Effector memory CD4-positive, alpha-beta T cell (primary cell): ENCODE measurements at regions not wholly inside any gene's neighbourhood (a gene's known extent, or its start where the extent isn't known, plus 50 kb on each side); places are given as distances from the start of the nearest gene placed in this dataset.

Experiments used
- DNase-seq, 3 donors: peaks; one replicate each; pipeline ENCODE4 v3.0.0-alpha.2; 2020
- H3K27ac ChIP-seq: 2 replicates; pipeline ENCODE4 v1.7.0; 2013; ENCODE audit warnings: mild to moderate bottlenecking, low read length, moderate library complexity; ENCODE audit not compliant: insufficient read depth, poor library complexity, severe bottlenecking
- H3K27me3 ChIP-seq: replicated peaks from 2 replicates; pipeline ENCODE4 v1.7.0; 2013; ENCODE audit warnings: mild to moderate bottlenecking, low read length; ENCODE audit not compliant: insufficient read depth, control insufficient read depth, poor library complexity, severe bottlenecking
- H3K36me3 ChIP-seq: 2 replicates; pipeline ENCODE4 v1.7.0; 2013; ENCODE audit warnings: mild to moderate bottlenecking, low read length, moderate library complexity; ENCODE audit not compliant: control insufficient read depth, insufficient read depth
- H3K4me1 ChIP-seq: 2 replicates; pipeline ENCODE4 v1.7.0; 2013; ENCODE audit warnings: low read length, mild to moderate bottlenecking; ENCODE audit not compliant: control insufficient read depth, insufficient read depth, poor library complexity, severe bottlenecking
- H3K4me3 ChIP-seq: 2 replicates; pipeline ENCODE4 v1.7.0; 2013; ENCODE audit warnings: low read length, low read depth, mild to moderate bottlenecking; ENCODE audit not compliant: insufficient read depth, poor library complexity, severe bottlenecking
- H3K9me3 ChIP-seq: 2 replicates; pipeline ENCODE4 v1.7.0; 2013; ENCODE audit warnings: mild to moderate bottlenecking, low read length, moderate library complexity; ENCODE audit not compliant: control insufficient read depth

GRCh38 chr2:19300961-19301360, 57.5 kb downstream of the OSR1 start:
- Histone ChIP-seq H3K36me3 (no peaks in the 10 kb centered on the region), H3K4me3 (no peak overlapping the region), H3K27me3 (no peaks in the 10 kb centered on the region), H3K9me3 (no peaks in the 10 kb centered on the region), H3K4me1 (no peaks in the 10 kb centered on the region), H3K27ac (no peak overlapping the region)
- DNase-seq, result no peak

GRCh38 chr2:19299522-19299921, 58.9 kb downstream of the OSR1 start:
- no peak overlapping the region for H3K4me3 ChIP-seq

GRCh38 chr2:19299032-19299431, 59.4 kb downstream of the OSR1 start:
- H3K36me3 ChIP-seq, result no peaks in the 10 kb centered on the region
- H3K27ac ChIP-seq, result no peak overlapping the region
- no peak for DNase-seq

More at GRCh38 chr2:19299522-19299921, 58.9 kb downstream of the OSR1 start:
- Histone ChIP-seq H3K9me3 (no peaks in the 10 kb centered on the region), H3K27ac (no peak overlapping the region), H3K27me3 (no peaks in the 10 kb centered on the region), H3K36me3 (no peaks in the 10 kb centered on the region), H3K4me1 (no peaks in the 10 kb centered on the region)
- DNase-seq, result no peak

GRCh38 chr2:19297716-19298115, 60.7 kb downstream of the OSR1 start:
- H3K27me3 ChIP-seq, result no peaks in the 10 kb centered on the region
- no peak for DNase-seq

More at GRCh38 chr2:19299032-19299431, 59.4 kb downstream of the OSR1 start:
- no peak overlapping the region for H3K4me3 ChIP-seq
- no peaks in the 10 kb centered on the region for H3K27me3 ChIP-seq
- H3K9me3 ChIP-seq, result no peaks in the 10 kb centered on the region
- H3K4me1 ChIP-seq, result no peaks in the 10 kb centered on the region

GRCh38 chr2:19295998-19296502, 62.4 kb downstream of the OSR1 start:
- H3K27ac ChIP-seq, result no peak overlapping the region
- no peaks in the 10 kb centered on the region for H3K36me3 ChIP-seq
- no peaks in the 10 kb centered on the region for H3K27me3 ChIP-seq
- no peaks in the 10 kb centered on the region for H3K4me1 ChIP-seq
- no peaks in the 10 kb centered on the region for H3K9me3 ChIP-seq
- no peak for DNase-seq
- H3K4me3 ChIP-seq, result no peak overlapping the region

More at GRCh38 chr2:19297716-19298115, 60.7 kb downstream of the OSR1 start:
- Histone ChIP-seq H3K27ac (no peak overlapping the region), H3K4me1 (no peaks in the 10 kb centered on the region), H3K36me3 (no peaks in the 10 kb centered on the region), H3K9me3 (no peaks in the 10 kb centered on the region), H3K4me3 (no peak overlapping the region)

GRCh38 chr2:19292007-19292406, 66.4 kb downstream of the OSR1 start:
- Histone ChIP-seq H3K4me1 (no peaks in the 10 kb centered on the region), H3K36me3 (no peaks in the 10 kb centered on the region), H3K27me3 (no peaks in the 10 kb centered on the region), H3K27ac (no peak overlapping the region), H3K4me3 (no peak overlapping the region), H3K9me3 (no peaks in the 10 kb centered on the region)
- no peak for DNase-seq

GRCh38 chr2:19288291-19288690, 70.1 kb downstream of the OSR1 start:
- no peaks in the 10 kb centered on the region for H3K4me1 ChIP-seq
- no peaks in the 10 kb centered on the region for H3K36me3 ChIP-seq
- H3K27me3 ChIP-seq, result no peaks in the 10 kb centered on the region
- H3K27ac ChIP-seq, result no peak overlapping the region
- no peaks in the 10 kb centered on the region for H3K9me3 ChIP-seq
- DNase-seq, result no peak
- no peak overlapping the region for H3K4me3 ChIP-seq

GRCh38 chr2:19287324-19287723, 71.1 kb downstream of the OSR1 start:
- H3K4me3 ChIP-seq, result no peak overlapping the region
- no peak overlapping the region for H3K27ac ChIP-seq
- H3K27me3 ChIP-seq, result peaks cover 4% of the 10 kb centered on the region
- no peak for DNase-seq
- no peaks in the 10 kb centered on the region for H3K36me3 ChIP-seq
- no peaks in the 10 kb centered on the region for H3K4me1 ChIP-seq
- H3K9me3 ChIP-seq, result no peaks in the 10 kb centered on the region

GRCh38 chr2:19282305-19282704, 76.1 kb downstream of the OSR1 start:
- DNase-seq, result no peak
- H3K9me3 ChIP-seq, result no peaks in the 10 kb centered on the region

GRCh38 chr2:19274439-19274838, 84.0 kb downstream of the OSR1 start:
- Histone ChIP-seq H3K9me3 (no peaks in the 10 kb centered on the region), H3K4me1 (no peaks in the 10 kb centered on the region), H3K4me3 (no peak overlapping the region), H3K36me3 (no peaks in the 10 kb centered on the region), H3K27me3 (no peaks in the 10 kb centered on the region), H3K27ac (no peak overlapping the region)
- no peak for DNase-seq

More at GRCh38 chr2:19282305-19282704, 76.1 kb downstream of the OSR1 start:
- no peaks in the 10 kb centered on the region for H3K36me3 ChIP-seq
- no peaks in the 10 kb centered on the region for H3K4me1 ChIP-seq
- no peak overlapping the region for H3K4me3 ChIP-seq
- peaks cover 4% of the 10 kb centered on the region for H3K27me3 ChIP-seq
- no peak overlapping the region for H3K27ac ChIP-seq
